ELR (cell line): ENCODE measurements at regions not wholly inside any gene's neighbourhood (a gene's known extent, or its start where the extent isn't known, plus 50 kb on each side); places are given as distances from the start of the nearest gene placed in this dataset.
A peak's percentile ranks its signal among the peaks of the same experiment; 100 is the strongest.
"Not testable (repeated sequence)": the region's sequence is repeated elsewhere in the genome, so short reads cannot be mapped to it uniquely, and the experiment has no call there.

Experiments
- DNase-seq: peaks from one replicate; pipeline ENCODE4 v3.0.0-alpha.2; 2015; ENCODE audit warnings: low read depth

- DNase-seq: no peak
Measured at GRCh38 chr2:160550048-160550447, 56.4 kb upstream of the RBMS1 start.

- no peak for DNase-seq
Measured at GRCh38 chr2:160551259-160551658, 57.7 kb upstream of the RBMS1 start.

- no peak for DNase-seq
Measured at GRCh38 chr2:160555420-160556071, 61.9 kb upstream of the RBMS1 start.

- DNase-seq: no peak
Measured at GRCh38 chr2:160557903-160558302, 64.3 kb upstream of the RBMS1 start.

GRCh38 chr2:160558531-160558930 lies 64.9 kb upstream of the RBMS1 start:
- DNase-seq: no peak

GRCh38 chr2:160561551-160562295 lies 68.1 kb upstream of the RBMS1 start:
- peak; percentile 51 for DNase-seq

- no peak for DNase-seq
Measured at GRCh38 chr2:160562730-160563129, 69.1 kb upstream of the RBMS1 start.

GRCh38 chr2:160564591-160564990 lies 71.0 kb upstream of the RBMS1 start:
- no peak for DNase-seq

GRCh38 chr2:160565099-160565845 lies 71.7 kb upstream of the RBMS1 start:
- DNase-seq: no peak

- no peak for DNase-seq
Measured at GRCh38 chr2:160566717-160567116, 73.1 kb upstream of the RBMS1 start.

- no peak for DNase-seq
Measured at GRCh38 chr2:160568856-160569255, 75.2 kb upstream of the RBMS1 start.

GRCh38 chr2:160570376-160570775 lies 76.8 kb upstream of the RBMS1 start:
- DNase-seq: no peak

GRCh38 chr2:160574468-160575140 lies 81.0 kb upstream of the RBMS1 start:
- DNase-seq: peak; percentile 76

GRCh38 chr2:160575368-160575767 lies 81.8 kb upstream of the RBMS1 start:
- no peak for DNase-seq

GRCh38 chr2:160576054-160576499 lies 82.5 kb upstream of the RBMS1 start:
- no peak for DNase-seq

- not testable (repeated sequence) for DNase-seq
Measured at GRCh38 chr2:160577081-160577480, 83.5 kb upstream of the RBMS1 start.

- DNase-seq: peak; percentile 56
Measured at GRCh38 chr2:160581035-160581434, 87.4 kb upstream of the RBMS1 start.

GRCh38 chr2:160581448-160581847 lies 87.8 kb upstream of the RBMS1 start:
- DNase-seq: no peak

- no peak for DNase-seq
Measured at GRCh38 chr2:160582081-160582480, 88.5 kb upstream of the RBMS1 start.

GRCh38 chr2:160582490-160583145 lies 89.0 kb upstream of the RBMS1 start:
- DNase-seq: peak; percentile 37

GRCh38 chr2:160583146-160583535 lies 89.5 kb upstream of the RBMS1 start:
- no peak for DNase-seq
